Stimulated activated naive CD8-positive, alpha-beta T cell treated with anti-CD3 and anti-CD28 coated beads, Interleukin-15, amount 100 ng/mL, for 72 hours (primary cell): ENCODE measurements at regions not wholly inside any gene's neighbourhood (a gene's known extent, or its start where the extent isn't known, plus 50 kb on each side); places are given as distances from the start of the nearest gene placed in this dataset.

ENCODE experiments used
- ATAC-seq: fragments of 150-1000 bp; cut with Tn5 transposase; 2 replicates; pipeline ENCODE4 v1.10.0; 2021; ENCODE audit warnings: mild to moderate bottlenecking, moderate library complexity
- DNase-seq, 2 donors: peaks; one replicate each; pipeline ENCODE4 v3.0.0; 2021 to 2022
- H3K27ac Mint-ChIP-seq, 2 donors: one replicate each; pipeline ENCODE4 v1.8.0; 2022; ENCODE audit warnings: mild to moderate bottlenecking in 2 of 2, mixed read lengths in 2 of 2, moderate library complexity in 2 of 2
- H3K27me3 Mint-ChIP-seq: one replicate; pipeline ENCODE4 v1.8.0; 2022; ENCODE audit warnings: mixed read lengths
- H3K4me1 Mint-ChIP-seq: one replicate; pipeline ENCODE4 v1.8.0; 2022; ENCODE audit warnings: mild to moderate bottlenecking, mixed read lengths
- H3K4me3 Mint-ChIP-seq, 2 donors: one replicate each; pipeline ENCODE4 v1.8.0; 2022; ENCODE audit warnings: mild to moderate bottlenecking in 2 of 2, mixed read lengths in 2 of 2, moderate library complexity in 1 of 2
- H3K9me3 Mint-ChIP-seq, 2 donors: one replicate each; pipeline ENCODE4 v1.8.0; 2022; ENCODE audit warnings: mixed read lengths in 2 of 2

GRCh38 chr4:126269106-126269505, 954.4 kb downstream of the FAT4 start:
- H3K4me3 Mint-ChIP-seq = no peak overlapping the region
- H3K27ac Mint-ChIP-seq = no peak overlapping the region
- DNase-seq (no peak), ATAC-seq (no peak)
- H3K4me1 Mint-ChIP-seq = no peaks in the 10 kb centered on the region
- H3K27me3 Mint-ChIP-seq = no peaks in the 10 kb centered on the region
- peaks cover 5 to 8% of the 10 kb centered on the region in 2 donors for H3K9me3 Mint-ChIP-seq

GRCh38 chr4:126271292-126271691, 956.5 kb downstream of the FAT4 start:
- no peak for DNase-seq
- no peak for ATAC-seq
- Mint-ChIP-seq H3K9me3 (peaks cover 5 to 8% of the 10 kb centered on the region in 2 donors), H3K4me3 (no peak overlapping the region), H3K27ac (no peak overlapping the region), H3K4me1 (no peaks in the 10 kb centered on the region), H3K27me3 (no peaks in the 10 kb centered on the region)

- Mint-ChIP-seq H3K27me3 (no peaks in the 10 kb centered on the region), H3K27ac (no peak overlapping the region), H3K4me1 (no peaks in the 10 kb centered on the region), H3K9me3 (peaks cover 5 to 8% of the 10 kb centered on the region in 2 donors), H3K4me3 (no peak overlapping the region)
- no peak for ATAC-seq
- no peak for DNase-seq
Observed at GRCh38 chr4:126273746-126274145, 959.0 kb downstream of the FAT4 start.

DNA sequence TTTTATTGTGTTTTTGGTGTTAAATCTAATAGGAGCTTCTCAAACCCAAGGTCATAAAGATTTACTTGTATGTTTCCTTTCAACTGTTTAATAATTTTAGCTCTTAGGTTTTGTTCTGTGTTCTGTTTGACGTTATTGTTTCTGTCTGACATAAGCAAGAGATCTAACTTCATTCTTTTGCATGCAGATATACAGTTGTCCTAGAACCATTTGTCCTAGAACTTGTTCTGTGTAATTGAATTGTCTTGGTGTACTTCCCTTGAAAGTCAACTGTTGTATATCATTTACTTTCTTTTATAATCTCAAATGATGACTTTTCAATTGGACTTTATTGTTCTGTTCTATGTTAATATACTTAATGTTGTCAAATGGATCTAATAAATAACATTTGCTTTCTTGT, 977.1 kb downstream of the FAT4 start:
- DNase-seq (no peak), ATAC-seq (no peak)
- H3K27ac Mint-ChIP-seq = no peak overlapping the region
- H3K4me1 Mint-ChIP-seq = no peaks in the 10 kb centered on the region
- H3K4me3 Mint-ChIP-seq = no peak overlapping the region
- no peaks in the 10 kb centered on the region for H3K9me3 Mint-ChIP-seq
- no peaks in the 10 kb centered on the region for H3K27me3 Mint-ChIP-seq

GRCh38 chr4:126298271-126298670, 983.5 kb downstream of the FAT4 start:
- H3K4me3 Mint-ChIP-seq = no peak overlapping the region
- DNase-seq = no peak
- ATAC-seq = no peak
- H3K27ac Mint-ChIP-seq = no peak overlapping the region
- peaks cover 21 to 23% of the 10 kb centered on the region in 2 donors for H3K9me3 Mint-ChIP-seq
- H3K4me1 Mint-ChIP-seq = no peaks in the 10 kb centered on the region
- H3K27me3 Mint-ChIP-seq = no peaks in the 10 kb centered on the region

DNA sequence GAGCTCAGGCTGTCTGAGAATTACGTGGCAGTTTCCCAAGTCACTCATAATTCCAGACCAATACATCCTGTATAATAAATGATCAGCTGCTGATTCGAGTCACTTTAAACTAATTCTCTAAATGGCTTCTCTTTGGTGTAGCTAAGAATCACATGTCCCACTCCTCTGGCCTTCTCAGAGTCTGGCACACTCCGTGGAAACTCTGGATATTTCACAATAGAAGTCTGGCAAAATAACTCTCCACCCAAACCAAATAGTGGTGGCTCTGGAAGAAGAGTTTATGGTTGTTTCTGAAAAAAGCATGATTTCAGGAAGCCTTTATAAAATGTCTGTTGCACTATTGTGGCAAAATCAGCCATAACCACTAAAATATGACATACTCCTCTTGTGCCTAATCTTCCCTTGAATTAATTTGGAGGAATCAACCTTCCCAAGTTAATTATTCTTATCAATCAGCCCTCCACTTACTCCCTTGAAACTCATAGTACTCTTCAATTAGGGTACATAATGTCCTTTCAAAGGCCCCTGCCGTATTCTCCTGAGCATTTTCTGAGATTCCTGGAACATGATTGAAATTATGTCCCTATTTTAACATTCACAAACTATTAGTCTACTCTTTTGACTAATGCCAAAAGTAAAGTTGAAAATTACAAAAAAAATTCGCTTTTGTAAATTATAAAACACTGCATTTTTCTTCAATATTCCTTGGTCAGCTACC, 991.6 kb downstream of the FAT4 start:
- DNase-seq (no peak), ATAC-seq (no peak)
- no peak overlapping the region for H3K27ac Mint-ChIP-seq
- H3K4me3 Mint-ChIP-seq = no peak overlapping the region
- H3K27me3 Mint-ChIP-seq = no peaks in the 10 kb centered on the region
- peaks cover 16 to 20% of the 10 kb centered on the region in 2 donors for H3K9me3 Mint-ChIP-seq
- H3K4me1 Mint-ChIP-seq = no peaks in the 10 kb centered on the region

DNA sequence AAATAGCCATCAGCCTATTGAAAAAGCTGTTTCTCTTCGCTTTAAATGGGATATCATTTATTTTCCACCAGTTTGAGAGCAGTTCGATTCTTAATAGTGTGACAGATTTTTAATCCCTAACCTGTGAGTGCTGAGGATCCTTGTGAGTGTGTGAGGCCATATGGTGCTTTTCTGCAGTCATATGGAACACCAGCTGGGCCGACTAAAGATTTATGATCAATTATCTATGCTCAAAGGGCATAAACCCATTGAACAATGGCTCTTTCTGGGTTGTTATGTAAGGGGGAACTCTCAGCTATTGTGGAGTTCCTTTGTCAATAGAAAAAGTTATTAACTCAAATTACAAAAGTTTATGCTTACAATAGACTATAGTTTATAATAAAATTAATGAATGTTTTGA, 1003.6 kb downstream of the FAT4 start:
- Mint-ChIP-seq H3K4me3 (no peak overlapping the region), H3K4me1 (no peaks in the 10 kb centered on the region), H3K9me3 (no peaks in the 10 kb centered on the region), H3K27me3 (no peaks in the 10 kb centered on the region), H3K27ac (no peak overlapping the region)
- no peak for ATAC-seq
- DNase-seq = no peak

GRCh38 chr4:126328914-126329313, 1014.2 kb downstream of the FAT4 start:
- ATAC-seq (no peak), DNase-seq (no peak)
- Mint-ChIP-seq H3K27ac (no peak overlapping the region), H3K4me1 (no peaks in the 10 kb centered on the region), H3K9me3 (peaks cover 3 to 5% of the 10 kb centered on the region in 2 donors), H3K4me3 (no peak overlapping the region), H3K27me3 (no peaks in the 10 kb centered on the region)

GRCh38 chr4:126338548-126338947, 1023.8 kb downstream of the FAT4 start:
- no peak overlapping the region for H3K27ac Mint-ChIP-seq
- peaks cover 7 to 11% of the 10 kb centered on the region in 2 donors for H3K9me3 Mint-ChIP-seq
- H3K4me1 Mint-ChIP-seq = no peaks in the 10 kb centered on the region
- no peak overlapping the region for H3K4me3 Mint-ChIP-seq
- ATAC-seq = no peak
- no peak for DNase-seq
- no peaks in the 10 kb centered on the region for H3K27me3 Mint-ChIP-seq

DNA sequence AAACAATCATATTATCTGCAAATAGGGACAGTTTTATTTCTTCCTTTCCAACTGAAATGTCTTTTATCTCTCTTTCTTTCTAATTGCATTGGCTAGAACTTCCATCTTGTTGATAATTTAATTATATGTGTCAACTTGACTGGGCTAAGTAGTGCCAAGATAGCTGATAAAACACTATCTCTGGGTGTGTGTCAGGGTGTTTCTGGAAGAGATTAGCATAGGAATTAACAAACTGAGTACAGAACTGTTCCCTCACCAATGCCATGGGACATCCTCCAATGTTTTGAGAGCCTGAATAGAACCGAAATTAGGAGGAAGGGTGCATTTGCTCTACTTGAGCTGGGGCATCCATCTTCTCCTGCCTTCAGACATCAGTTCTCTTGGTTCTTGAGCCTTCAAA, 1027.2 kb downstream of the FAT4 start:
- ATAC-seq (no peak), DNase-seq (no peak)
- no peak overlapping the region for H3K4me3 Mint-ChIP-seq
- no peaks in the 10 kb centered on the region for H3K27me3 Mint-ChIP-seq
- no peaks in the 10 kb centered on the region for H3K9me3 Mint-ChIP-seq
- no peaks in the 10 kb centered on the region for H3K4me1 Mint-ChIP-seq
- no peak overlapping the region for H3K27ac Mint-ChIP-seq

DNA sequence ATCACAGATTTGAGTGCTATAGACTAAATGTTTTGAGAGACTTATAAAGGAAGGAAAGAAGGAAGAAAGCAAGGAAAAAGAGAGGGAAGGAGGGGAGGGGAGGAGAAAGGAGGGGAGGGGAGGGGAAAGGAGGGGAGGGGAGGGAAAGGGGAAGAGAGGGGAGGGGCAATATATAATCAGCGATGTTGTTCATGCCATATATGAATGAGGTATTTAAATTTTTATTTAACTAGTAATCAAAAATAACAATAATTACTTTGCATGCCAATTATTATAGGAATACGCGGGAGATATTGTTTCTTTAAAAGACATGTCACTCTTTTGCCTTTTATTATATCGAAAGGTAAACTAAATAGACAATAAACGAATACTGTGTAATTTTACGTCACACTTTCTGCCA, 1029.7 kb downstream of the FAT4 start:
- Mint-ChIP-seq H3K4me1 (no peaks in the 10 kb centered on the region), H3K4me3 (no peak overlapping the region), H3K27me3 (no peaks in the 10 kb centered on the region), H3K9me3 (no peaks in the 10 kb centered on the region), H3K27ac (no peak overlapping the region)
- ATAC-seq (no peak), DNase-seq (no peak)

- H3K27me3 Mint-ChIP-seq = no peaks in the 10 kb centered on the region
- ATAC-seq = no peak
Observed at GRCh38 chr4:126346654-126347053, 1031.9 kb downstream of the FAT4 start.

DNA sequence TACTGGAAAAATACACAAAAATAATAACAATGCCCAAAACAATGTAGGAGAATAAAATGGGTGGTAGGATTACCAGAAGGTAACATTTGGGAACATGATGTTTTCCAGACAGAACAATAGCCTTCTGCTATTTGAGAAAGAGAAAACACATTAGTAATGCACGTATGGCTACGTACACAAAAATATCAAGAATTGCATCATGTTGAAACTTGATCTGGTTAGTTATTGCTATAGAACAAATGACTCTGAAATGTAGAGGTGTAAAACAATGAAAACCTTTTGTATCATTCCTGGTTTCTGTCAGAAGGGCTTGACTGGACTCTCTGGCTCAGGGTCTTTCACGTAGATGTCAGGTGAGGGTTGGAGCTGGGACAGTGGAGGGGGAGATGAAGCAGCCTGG, 1040.0 kb downstream of the FAT4 start:
- no peak for DNase-seq
- Mint-ChIP-seq H3K4me3 (no peak overlapping the region), H3K27ac (no peak overlapping the region), H3K27me3 (no peaks in the 10 kb centered on the region), H3K4me1 (no peaks in the 10 kb centered on the region), H3K9me3 (no peaks in the 10 kb centered on the region)
- ATAC-seq = no peak

More at GRCh38 chr4:126346654-126347053, 1031.9 kb downstream of the FAT4 start:
- DNase-seq = no peak
- no peak overlapping the region for H3K27ac Mint-ChIP-seq
- H3K4me3 Mint-ChIP-seq = no peak overlapping the region
- no peaks in the 10 kb centered on the region for H3K4me1 Mint-ChIP-seq
- no peaks in the 10 kb centered on the region for H3K9me3 Mint-ChIP-seq

DNA sequence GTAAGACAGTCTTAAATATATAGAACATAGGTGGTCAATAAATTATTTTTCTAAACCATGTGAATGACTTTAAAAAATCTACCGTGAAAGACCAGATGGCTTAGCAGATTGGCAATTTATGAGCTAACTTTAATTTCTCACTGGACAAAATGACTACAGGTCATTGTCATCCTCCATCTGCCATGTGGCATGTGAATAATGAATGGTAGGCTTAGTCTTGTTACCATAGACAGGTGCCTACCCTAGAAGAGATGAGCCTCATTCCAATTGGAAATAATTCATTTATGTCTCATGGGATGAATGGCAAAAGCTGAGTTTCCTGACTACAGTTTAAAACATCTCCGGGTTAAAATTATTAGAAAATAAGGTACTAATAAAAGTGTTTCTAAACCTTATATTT, 1043.3 kb downstream of the FAT4 start:
- no peak overlapping the region for H3K27ac Mint-ChIP-seq
- no peak overlapping the region for H3K4me3 Mint-ChIP-seq
- peaks cover 5 to 17% of the 10 kb centered on the region in 2 donors for H3K9me3 Mint-ChIP-seq
- ATAC-seq (no peak), DNase-seq (no peak)
- no peaks in the 10 kb centered on the region for H3K27me3 Mint-ChIP-seq
- H3K4me1 Mint-ChIP-seq = no peaks in the 10 kb centered on the region

GRCh38 chr4:126361287-126361686, 1046.5 kb downstream of the FAT4 start:
- no peak for ATAC-seq
- Mint-ChIP-seq H3K4me1 (no peaks in the 10 kb centered on the region), H3K27me3 (no peaks in the 10 kb centered on the region), H3K27ac (no peak overlapping the region), H3K4me3 (no peak overlapping the region), H3K9me3 (peaks cover 9 to 26% of the 10 kb centered on the region in 2 donors)
- DNase-seq = no peak

- ATAC-seq (no peak), DNase-seq (no peak)
- Mint-ChIP-seq H3K9me3 (peaks cover 14 to 26% of the 10 kb centered on the region in 2 donors), H3K27ac (no peak overlapping the region), H3K4me1 (no peaks in the 10 kb centered on the region), H3K4me3 (no peak overlapping the region), H3K27me3 (no peaks in the 10 kb centered on the region)
Observed at GRCh38 chr4:126364311-126364911, 1049.7 kb downstream of the FAT4 start.

- no peak for DNase-seq
- H3K4me3 Mint-ChIP-seq = no peak overlapping the region
- H3K27me3 Mint-ChIP-seq = no peaks in the 10 kb centered on the region
- no peak overlapping the region for H3K27ac Mint-ChIP-seq
- no peaks in the 10 kb centered on the region for H3K4me1 Mint-ChIP-seq
- ATAC-seq = no peak
- H3K9me3 Mint-ChIP-seq = peaks cover 20 to 28% of the 10 kb centered on the region in 2 donors
Observed at GRCh38 chr4:126369076-126369475, 1054.3 kb downstream of the FAT4 start.
